Smooth muscle cell (in vitro differentiated cells): ENCODE measurements at regions not wholly inside any gene's neighbourhood (a gene's known extent, or its start where the extent isn't known, plus 50 kb on each side); places are given as distances from the start of the nearest gene placed in this dataset.
A peak's percentile ranks its signal among the peaks of the same experiment; 100 is the strongest.

Source experiments
- DNase-seq: peaks from one replicate; lab custom pipeline; 2025; ENCODE audit not compliant: unreplicated experiment; lab: John Stamatoyannopoulos, UW
- H2AFZ ChIP-seq: fragments of 200-600 bp; sonication (generic); 2 replicates; pipeline ENCODE4 v1.6.0; 2016; ENCODE audit warnings: antibody characterized with exemption, low read depth, mild to moderate bottlenecking
- H3F3A ChIP-seq: fragments of 200-600 bp; sonication (generic); 2 replicates; pipeline ENCODE4 v1.6.0; 2017; ENCODE audit warnings: antibody characterized with exemption, low read depth
- H3K27ac ChIP-seq: fragments of 200-600 bp; sonication (generic); 2 replicates; pipeline ENCODE4 v1.5.1; 2016; ENCODE audit warnings: low read depth, mild to moderate bottlenecking
- H3K27me3 ChIP-seq: fragments of 200-600 bp; sonication (generic); 2 replicates; pipeline ENCODE4 v1.6.1; 2016; ENCODE audit warnings: low read depth, mild to moderate bottlenecking
- H3K36me3 ChIP-seq: fragments of 200-600 bp; sonication (generic); 2 replicates; pipeline ENCODE4 v1.5.1; 2016; ENCODE audit warnings: low read depth
- H3K4me1 ChIP-seq: fragments of 200-600 bp; sonication (generic); 2 replicates; pipeline ENCODE4 v1.5.1; 2016; ENCODE audit warnings: low read depth
- H3K4me2 ChIP-seq: fragments of 200-600 bp; sonication (generic); 2 replicates; pipeline ENCODE4 v1.6.0; 2016; ENCODE audit warnings: mild to moderate bottlenecking
- H3K4me3 ChIP-seq: fragments of 200-600 bp; sonication (generic); 2 replicates; pipeline ENCODE4 v1.5.1; 2016; ENCODE audit warnings: mild to moderate bottlenecking
- H3K79me2 ChIP-seq: fragments of 200-600 bp; sonication (generic); 2 replicates; pipeline ENCODE4 v1.6.0; 2016; ENCODE audit warnings: low read depth, mild to moderate bottlenecking
- H3K9ac ChIP-seq: fragments of 200-600 bp; sonication (generic); 2 replicates; pipeline ENCODE4 v1.6.0; 2016; ENCODE audit warnings: low read depth
- H3K9me3 ChIP-seq: fragments of 200-600 bp; sonication (generic); replicated peaks from 2 replicates; pipeline ENCODE4 v1.5.1; 2016; ENCODE audit warnings: low read depth
- H4K20me1 ChIP-seq: fragments of 200-600 bp; sonication (generic); 2 replicates; pipeline ENCODE4 v1.6.0; 2016; ENCODE audit warnings: low read depth
- WGBS: methylation state at CpG from one replicate; pipeline ENCODE4 v1.1.7; 2016; ENCODE audit warnings: low lambda C conversion rate; 5-methylcytosine and 5-hydroxymethylcytosine counted together
- TF ChIP-seq, protein P1 (sequence below): fragments of 200-600 bp; sonication (generic); IDR thresholded peaks from 2 replicates; pipeline ENCODE4 v1.5.1; 2017; ENCODE audit warnings: borderline replicate concordance, mild to moderate bottlenecking, antibody characterized with exemption; ENCODE audit not compliant: insufficient read depth, poor library complexity, severe bottlenecking

DNA sequence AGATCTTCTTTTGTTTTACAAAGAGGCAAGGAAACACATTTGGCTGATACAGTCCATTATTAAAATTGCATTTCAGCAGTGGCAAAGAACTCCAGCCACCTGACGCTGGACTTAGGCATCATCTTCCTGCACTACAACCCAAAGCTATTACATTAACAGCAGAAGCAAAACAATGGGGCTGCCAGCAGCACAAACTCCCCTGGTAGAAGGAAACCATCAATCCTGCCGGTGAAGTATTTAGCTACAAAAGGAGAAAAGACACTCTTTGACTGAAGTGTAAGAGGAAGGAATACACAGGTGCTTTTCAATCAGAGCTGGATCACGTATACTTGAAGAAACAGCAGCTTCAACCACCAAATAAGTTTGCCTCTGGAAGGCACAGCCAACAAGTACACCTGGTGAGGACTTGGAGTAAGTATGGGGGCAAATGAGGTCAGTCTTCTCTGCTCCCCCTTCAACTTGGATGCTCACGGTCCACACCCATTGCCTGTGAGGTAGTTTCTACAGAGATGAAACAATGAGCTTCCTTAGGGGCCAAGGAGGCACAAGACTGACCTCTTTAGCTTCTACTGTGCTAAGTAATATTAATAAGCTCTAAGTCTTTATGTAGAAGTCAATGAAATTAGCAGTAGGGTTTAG is 125.9 kb upstream of the FOXN3 start:
- Histone ChIP-seq H3K4me2 (no peak overlapping the region), H3F3A (no peaks in the 10 kb centered on the region), H3K4me3 (no peak overlapping the region), H3K4me1 (peaks cover 10% of the 10 kb centered on the region), H2AFZ (no peak overlapping the region), H3K9me3 (no peaks in the 10 kb centered on the region), H3K27ac (no peak overlapping the region), H3K27me3 (no peaks in the 10 kb centered on the region), H3K36me3 (no peaks in the 10 kb centered on the region), H4K20me1 (no peaks in the 10 kb centered on the region), H3K79me2 (no peaks in the 10 kb centered on the region), H3K9ac (no peak overlapping the region)
- WGBS = 85% methylated on average over 4 of the region's 4 CpGs
- TF ChIP-seq, protein P1, sequence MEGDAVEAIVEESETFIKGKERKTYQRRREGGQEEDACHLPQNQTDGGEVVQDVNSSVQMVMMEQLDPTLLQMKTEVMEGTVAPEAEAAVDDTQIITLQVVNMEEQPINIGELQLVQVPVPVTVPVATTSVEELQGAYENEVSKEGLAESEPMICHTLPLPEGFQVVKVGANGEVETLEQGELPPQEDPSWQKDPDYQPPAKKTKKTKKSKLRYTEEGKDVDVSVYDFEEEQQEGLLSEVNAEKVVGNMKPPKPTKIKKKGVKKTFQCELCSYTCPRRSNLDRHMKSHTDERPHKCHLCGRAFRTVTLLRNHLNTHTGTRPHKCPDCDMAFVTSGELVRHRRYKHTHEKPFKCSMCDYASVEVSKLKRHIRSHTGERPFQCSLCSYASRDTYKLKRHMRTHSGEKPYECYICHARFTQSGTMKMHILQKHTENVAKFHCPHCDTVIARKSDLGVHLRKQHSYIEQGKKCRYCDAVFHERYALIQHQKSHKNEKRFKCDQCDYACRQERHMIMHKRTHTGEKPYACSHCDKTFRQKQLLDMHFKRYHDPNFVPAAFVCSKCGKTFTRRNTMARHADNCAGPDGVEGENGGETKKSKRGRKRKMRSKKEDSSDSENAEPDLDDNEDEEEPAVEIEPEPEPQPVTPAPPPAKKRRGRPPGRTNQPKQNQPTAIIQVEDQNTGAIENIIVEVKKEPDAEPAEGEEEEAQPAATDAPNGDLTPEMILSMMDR = no peak
- DNase-seq = no peak

DNA sequence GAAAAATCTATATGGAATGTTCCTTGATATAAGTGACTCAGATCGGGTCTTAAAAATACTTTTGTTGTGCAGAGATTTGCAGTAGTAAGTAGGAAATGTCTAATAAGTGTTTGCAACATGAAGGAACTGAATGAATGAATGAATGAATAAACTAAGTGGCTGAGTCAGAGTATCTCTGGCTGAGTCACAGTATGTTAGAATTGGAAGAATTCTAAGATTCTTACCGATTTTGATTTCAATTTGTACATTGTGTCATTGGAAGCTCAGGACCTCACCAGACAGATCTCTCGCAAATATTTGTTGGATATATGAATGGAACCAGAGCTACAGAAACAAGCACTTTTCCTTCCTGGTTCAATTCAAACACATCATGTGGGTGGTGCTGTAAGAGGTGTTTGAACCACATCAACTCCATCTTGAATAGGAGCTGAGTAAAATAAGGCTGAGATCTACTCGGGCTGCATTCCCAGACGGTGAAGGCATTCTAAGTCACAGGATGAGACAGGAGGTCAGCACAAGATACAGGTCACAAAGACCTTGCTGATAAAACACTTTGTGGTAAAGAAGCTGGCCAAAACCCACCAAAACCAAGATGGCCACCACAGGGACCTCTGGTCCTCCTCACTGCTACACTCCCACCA is 123.9 kb upstream of the FOXN3 start:
- Histone ChIP-seq H4K20me1 (no peaks in the 10 kb centered on the region), H3K4me3 (no peak overlapping the region), H2AFZ (no peak overlapping the region), H3K9me3 (no peaks in the 10 kb centered on the region), H3K9ac (no peak overlapping the region), H3K4me1 (peaks cover 10% of the 10 kb centered on the region), H3K36me3 (no peaks in the 10 kb centered on the region), H3K27me3 (no peaks in the 10 kb centered on the region), H3K27ac (peak overlapping the region; percentile 84), H3K4me2 (no peak overlapping the region), H3F3A (no peaks in the 10 kb centered on the region), H3K79me2 (no peaks in the 10 kb centered on the region)
- WGBS = 62% methylated on average over 5 of the region's 5 CpGs
- TF ChIP-seq, protein P1 = no peak
- no peak for DNase-seq

DNA sequence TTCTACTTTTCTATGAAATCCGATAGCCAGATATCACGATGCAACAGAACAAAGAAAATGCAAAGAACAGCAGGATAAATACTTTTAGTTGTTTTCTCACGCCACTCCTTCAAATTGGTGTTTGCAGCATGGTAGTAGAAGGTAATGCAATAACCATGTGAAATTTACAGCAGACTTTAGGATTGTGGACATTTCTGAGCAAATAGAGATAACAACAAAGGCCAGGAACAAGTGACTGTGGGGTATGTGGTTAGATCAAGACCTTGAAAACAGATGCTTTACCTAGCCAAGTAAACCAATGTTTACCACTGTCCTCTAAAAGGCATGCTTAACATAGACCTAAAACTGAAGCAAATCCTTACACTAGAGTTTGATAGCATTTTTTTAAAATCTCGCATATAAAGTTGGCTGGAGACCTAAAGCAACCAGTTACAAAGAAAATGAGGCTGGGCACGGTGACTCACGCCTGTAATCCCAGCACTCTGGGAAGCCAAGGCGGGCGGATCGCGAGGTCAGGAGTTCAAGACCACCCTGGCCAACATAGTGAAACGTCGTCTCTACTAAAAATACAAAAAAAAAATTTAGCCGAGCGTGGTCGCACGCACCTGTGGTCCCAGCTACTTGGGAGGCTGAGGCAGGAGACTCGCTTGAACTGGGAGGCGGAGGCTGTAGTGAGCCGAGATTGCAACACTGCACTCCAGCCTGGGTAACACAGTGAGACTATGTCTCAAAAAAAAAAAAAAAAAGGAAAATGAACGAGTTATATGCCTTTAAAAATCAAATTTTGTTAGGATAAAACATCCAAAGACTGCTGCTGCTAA is 123.2 kb upstream of the FOXN3 start:
- Histone ChIP-seq H3K9ac (peak overlapping the region; percentile 1), H3K4me2 (no peak overlapping the region), H3K27me3 (no peaks in the 10 kb centered on the region), H3K27ac (peak overlapping the region; percentile 84), H3K36me3 (no peaks in the 10 kb centered on the region), H3K9me3 (no peaks in the 10 kb centered on the region), H3K4me1 (peaks cover 10% of the 10 kb centered on the region), H2AFZ (no peak overlapping the region), H3K4me3 (no peak overlapping the region), H4K20me1 (no peaks in the 10 kb centered on the region), H3F3A (no peaks in the 10 kb centered on the region), H3K79me2 (no peaks in the 10 kb centered on the region)
- 92% methylated on average over 20 of the region's 20 CpGs for WGBS
- TF ChIP-seq, protein P1 = no peak
- no peak for DNase-seq
